RWPE2 (cell line): ENCODE measurements at regions not wholly inside any gene's neighbourhood (a gene's known extent, or its start where the extent isn't known, plus 50 kb on each side); places are given as distances from the start of the nearest gene placed in this dataset.
"Not testable (repeated sequence)": the region's sequence is repeated elsewhere in the genome, so short reads cannot be mapped to it uniquely, and the experiment has no call there.

Experiments used
- ATAC-seq: fragments of 200-7000 bp; cut with Tn5 transposase; 3 replicates; pipeline ENCODE4 v1.9.1; 2021; ENCODE audit warnings: low read depth
- DNase-seq: peaks from one replicate; pipeline ENCODE4 v3.0.0-alpha.2; 2020; ENCODE audit warnings: low spot score
- H3K27ac ChIP-seq: fragments of 450-650 bp; 2 replicates; pipeline ENCODE4 v1.5.1; 2017; ENCODE audit warnings: mild to moderate bottlenecking; ENCODE audit not compliant: poor library complexity, severe bottlenecking
- H3K27me3 ChIP-seq: fragments of 250-450 bp; sonication (Bioruptor Pico); 2 replicates; pipeline ENCODE4 v1.5.1; 2021; ENCODE audit warnings: mild to moderate bottlenecking, moderate library complexity; ENCODE audit not compliant: insufficient read depth, poor library complexity, severe bottlenecking
- H3K36me3 ChIP-seq: fragments of 250-450 bp; sonication (Bioruptor Pico); 2 replicates; pipeline ENCODE4 v1.5.1; 2020; ENCODE audit warnings: low read depth, mild to moderate bottlenecking, moderate library complexity
- H3K4me1 ChIP-seq: fragments of 250-450 bp; sonication (Bioruptor Pico); 2 replicates; pipeline ENCODE4 v1.5.1; 2021; ENCODE audit warnings: mild to moderate bottlenecking, moderate library complexity; ENCODE audit not compliant: insufficient read depth, poor library complexity, severe bottlenecking
- H3K4me3 ChIP-seq: fragments of 250-450 bp; sonication (Bioruptor Pico); 2 replicates; pipeline ENCODE4 v1.5.1; 2021; ENCODE audit warnings: mild to moderate bottlenecking, moderate library complexity; ENCODE audit not compliant: severe bottlenecking
- H3K9me3 ChIP-seq: fragments of 250-450 bp; sonication (Bioruptor Pico); 2 replicates; pipeline ENCODE4 v1.5.1; 2021; ENCODE audit warnings: mild to moderate bottlenecking, moderate library complexity; ENCODE audit not compliant: severe bottlenecking
- TF ChIP-seq, protein P1 (sequence below): fragments of 450-650 bp; IDR thresholded peaks from one replicate; pipeline ENCODE4 v1.5.1; 2017; ENCODE audit warnings: mild to moderate bottlenecking, moderate library complexity; ENCODE audit not compliant: poor library complexity, severe bottlenecking

DNA sequence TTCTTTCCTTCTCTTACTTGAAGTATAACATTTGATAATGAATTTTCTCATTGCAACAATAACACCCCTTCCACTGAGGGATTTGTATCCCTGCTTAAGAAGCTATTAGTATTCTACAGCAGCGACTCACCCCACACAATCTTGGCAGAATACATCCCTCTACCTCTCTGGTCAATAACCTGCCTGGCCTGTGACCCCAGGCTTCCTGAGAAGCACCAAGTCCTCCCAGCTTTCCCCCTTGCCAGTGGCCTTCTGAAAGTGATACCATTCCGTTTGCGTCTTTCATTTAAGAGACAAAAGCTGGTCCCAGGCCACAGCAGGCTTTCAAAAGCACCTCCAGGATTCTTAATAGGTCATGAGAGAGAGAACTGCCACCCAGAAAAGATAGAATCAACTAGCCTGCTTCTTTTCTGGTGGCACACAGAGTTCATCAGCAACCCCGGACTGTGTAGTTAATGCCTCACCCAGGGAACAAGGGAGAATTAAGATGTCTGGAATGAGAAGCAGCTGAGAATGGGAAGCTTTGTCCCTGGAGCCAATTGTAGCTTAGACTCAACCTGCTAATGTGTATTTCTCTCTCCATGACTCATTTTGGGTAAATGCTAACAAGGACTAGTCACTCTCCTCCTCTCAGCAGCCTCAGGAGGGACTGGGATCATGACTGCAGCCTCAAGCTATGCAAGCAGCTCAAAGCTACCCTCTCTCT is 101.0 kb upstream of the CPNE4 start:
- TF ChIP-seq, protein P1, sequence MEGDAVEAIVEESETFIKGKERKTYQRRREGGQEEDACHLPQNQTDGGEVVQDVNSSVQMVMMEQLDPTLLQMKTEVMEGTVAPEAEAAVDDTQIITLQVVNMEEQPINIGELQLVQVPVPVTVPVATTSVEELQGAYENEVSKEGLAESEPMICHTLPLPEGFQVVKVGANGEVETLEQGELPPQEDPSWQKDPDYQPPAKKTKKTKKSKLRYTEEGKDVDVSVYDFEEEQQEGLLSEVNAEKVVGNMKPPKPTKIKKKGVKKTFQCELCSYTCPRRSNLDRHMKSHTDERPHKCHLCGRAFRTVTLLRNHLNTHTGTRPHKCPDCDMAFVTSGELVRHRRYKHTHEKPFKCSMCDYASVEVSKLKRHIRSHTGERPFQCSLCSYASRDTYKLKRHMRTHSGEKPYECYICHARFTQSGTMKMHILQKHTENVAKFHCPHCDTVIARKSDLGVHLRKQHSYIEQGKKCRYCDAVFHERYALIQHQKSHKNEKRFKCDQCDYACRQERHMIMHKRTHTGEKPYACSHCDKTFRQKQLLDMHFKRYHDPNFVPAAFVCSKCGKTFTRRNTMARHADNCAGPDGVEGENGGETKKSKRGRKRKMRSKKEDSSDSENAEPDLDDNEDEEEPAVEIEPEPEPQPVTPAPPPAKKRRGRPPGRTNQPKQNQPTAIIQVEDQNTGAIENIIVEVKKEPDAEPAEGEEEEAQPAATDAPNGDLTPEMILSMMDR: no peak
- H3K4me1 ChIP-seq: peaks cover 38% of the 10 kb centered on the region
- H3K9me3 ChIP-seq: no peaks in the 10 kb centered on the region
- no peaks in the 10 kb centered on the region for H3K36me3 ChIP-seq
- H3K27me3 ChIP-seq: no peaks in the 10 kb centered on the region
- H3K4me3 ChIP-seq: peak overlapping the region; percentile 12
- peak; percentile 97 for ATAC-seq
- H3K27ac ChIP-seq: peak overlapping the region; percentile 99
- peak; percentile 84 for DNase-seq

DNA sequence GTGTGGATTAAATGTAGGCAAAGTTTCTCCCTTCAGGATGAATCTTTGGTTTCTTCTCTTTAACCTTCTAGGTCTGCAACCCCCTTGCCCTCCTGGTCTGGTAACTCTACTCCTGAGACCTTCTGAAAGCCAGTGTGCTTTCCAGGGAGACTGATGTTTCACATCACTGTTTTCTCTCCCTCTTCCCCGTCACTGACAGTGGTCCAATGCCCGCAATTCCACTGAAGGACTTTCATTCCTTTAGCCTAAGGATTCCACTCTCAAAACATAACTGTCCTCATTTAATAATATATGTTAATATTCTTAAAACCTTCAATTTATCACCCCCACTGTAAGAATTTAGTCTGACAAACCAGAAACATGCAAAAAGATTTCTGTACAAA is 101.5 kb upstream of the CPNE4 start:
- ATAC-seq (no peak), DNase-seq (no peak)
- Histone ChIP-seq H3K9me3 (no peaks in the 10 kb centered on the region), H3K27me3 (no peaks in the 10 kb centered on the region), H3K4me1 (peaks cover 38% of the 10 kb centered on the region), H3K4me3 (no peak overlapping the region), H3K27ac (peak overlapping the region; percentile 99), H3K36me3 (no peaks in the 10 kb centered on the region)
- TF ChIP-seq, protein P1: no peak

DNA sequence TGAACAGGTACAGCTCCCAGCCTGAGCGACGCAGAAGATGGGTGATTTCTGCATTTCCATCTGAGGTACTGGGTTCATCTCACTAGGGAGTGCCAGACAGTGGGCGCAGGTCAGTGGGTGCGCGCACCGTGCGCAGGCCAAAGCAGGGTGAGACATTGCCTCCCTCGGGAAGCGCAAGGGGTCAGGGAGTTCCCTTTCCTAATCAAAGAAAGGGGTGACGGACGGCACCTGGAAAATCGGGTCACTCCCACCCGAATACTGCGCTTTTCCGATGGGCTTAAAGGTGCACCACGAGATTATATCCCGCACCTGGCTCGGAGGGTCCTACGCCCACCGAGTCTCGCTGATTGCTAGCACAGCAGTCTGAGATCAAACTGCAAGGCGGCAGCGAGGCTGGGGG is 102.1 kb upstream of the CPNE4 start:
- DNase-seq, ATAC-seq, H3K36me3 ChIP-seq, H3K9me3 ChIP-seq, H3K4me3 ChIP-seq, H3K27me3 ChIP-seq: not testable (repeated sequence)
- Histone ChIP-seq H3K4me1 (peaks cover 38% of the 10 kb centered on the region), H3K27ac (peak overlapping the region; percentile 99)

DNA sequence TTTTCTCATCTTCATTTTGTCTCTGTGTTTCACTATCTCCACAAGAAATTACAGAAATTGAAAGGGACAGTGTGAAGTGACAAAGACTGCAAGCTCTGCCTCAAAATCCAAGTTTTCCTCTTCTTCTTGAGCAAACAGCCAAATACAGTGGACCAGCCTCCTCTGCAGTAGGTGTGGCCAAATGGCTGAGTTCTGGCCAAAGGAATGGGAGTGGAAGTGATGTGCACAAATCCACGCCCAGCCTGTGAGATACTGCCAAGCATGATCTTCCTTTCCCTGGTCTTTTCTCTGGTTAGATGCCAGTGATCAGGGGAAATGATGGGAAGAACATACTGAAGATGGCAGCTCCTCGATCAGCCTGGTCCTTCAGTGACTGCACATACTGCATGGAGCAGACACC is 111.0 kb upstream of the CPNE4 start:
- DNase-seq: no peak
- Histone ChIP-seq H3K4me1 (no peaks in the 10 kb centered on the region), H3K36me3 (no peaks in the 10 kb centered on the region), H3K9me3 (no peaks in the 10 kb centered on the region), H3K27me3 (no peaks in the 10 kb centered on the region), H3K27ac (no peak overlapping the region), H3K4me3 (no peak overlapping the region)
- TF ChIP-seq, protein P1: no peak
- ATAC-seq: peak; percentile 44; the same call in 1 of the 3 replicates

DNA sequence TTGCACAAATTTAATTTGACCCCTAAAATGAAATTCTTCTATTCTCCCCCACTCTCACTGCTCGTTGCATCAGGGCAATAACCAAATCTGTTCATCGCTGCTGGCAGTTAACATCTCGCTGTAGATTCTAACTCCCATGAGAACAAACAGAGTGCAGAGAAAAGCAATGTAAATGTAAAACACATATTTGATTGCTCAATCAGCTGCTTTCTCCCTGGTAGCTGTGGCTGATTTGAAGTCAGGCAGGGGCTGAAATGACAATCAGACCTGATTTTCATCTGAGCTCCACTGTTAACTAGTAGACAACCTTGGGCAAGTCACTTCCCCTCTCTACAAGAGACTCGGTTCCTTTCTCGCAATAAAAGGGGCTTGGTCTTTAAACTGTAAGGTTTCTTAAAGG is 119.8 kb upstream of the CPNE4 start:
- Histone ChIP-seq H3K4me3 (no peak overlapping the region), H3K36me3 (no peaks in the 10 kb centered on the region), H3K4me1 (no peaks in the 10 kb centered on the region), H3K9me3 (no peaks in the 10 kb centered on the region), H3K27ac (no peak overlapping the region), H3K27me3 (no peaks in the 10 kb centered on the region)
- no peak for DNase-seq
- ATAC-seq: no peak
- TF ChIP-seq, protein P1: no peak
